ENCODE measurements at regions not wholly inside any gene's neighbourhood (a gene's known extent, or its start where the extent isn't known, plus 50 kb on each side); places are given as distances from the start of the nearest gene placed in this dataset.

- no peak for DNase-seq
- H3K4me3 ChIP-seq (ENCODE audit: low read depth, low read length), result no peak overlapping the region
- TF ChIP-seq, protein P1, sequence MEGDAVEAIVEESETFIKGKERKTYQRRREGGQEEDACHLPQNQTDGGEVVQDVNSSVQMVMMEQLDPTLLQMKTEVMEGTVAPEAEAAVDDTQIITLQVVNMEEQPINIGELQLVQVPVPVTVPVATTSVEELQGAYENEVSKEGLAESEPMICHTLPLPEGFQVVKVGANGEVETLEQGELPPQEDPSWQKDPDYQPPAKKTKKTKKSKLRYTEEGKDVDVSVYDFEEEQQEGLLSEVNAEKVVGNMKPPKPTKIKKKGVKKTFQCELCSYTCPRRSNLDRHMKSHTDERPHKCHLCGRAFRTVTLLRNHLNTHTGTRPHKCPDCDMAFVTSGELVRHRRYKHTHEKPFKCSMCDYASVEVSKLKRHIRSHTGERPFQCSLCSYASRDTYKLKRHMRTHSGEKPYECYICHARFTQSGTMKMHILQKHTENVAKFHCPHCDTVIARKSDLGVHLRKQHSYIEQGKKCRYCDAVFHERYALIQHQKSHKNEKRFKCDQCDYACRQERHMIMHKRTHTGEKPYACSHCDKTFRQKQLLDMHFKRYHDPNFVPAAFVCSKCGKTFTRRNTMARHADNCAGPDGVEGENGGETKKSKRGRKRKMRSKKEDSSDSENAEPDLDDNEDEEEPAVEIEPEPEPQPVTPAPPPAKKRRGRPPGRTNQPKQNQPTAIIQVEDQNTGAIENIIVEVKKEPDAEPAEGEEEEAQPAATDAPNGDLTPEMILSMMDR (IDR thresholded peaks at IDR 0.05; ENCODE audit: low read depth, low read length), result no peak
These were observed 75.5 kb upstream of the CTAGE1 start for GRCh38 chr18:22493255-22493654.

GRCh38 chr18:22493940-22494339 lies 76.2 kb upstream of the CTAGE1 start:
- TF ChIP-seq, protein P1 (IDR thresholded peaks at IDR 0.05; ENCODE audit: low read depth, low read length), result no peak
- no peak for DNase-seq
- no peaks in the 10 kb centered on the region for H3K27me3 ChIP-seq
- no peaks in the 10 kb centered on the region for H3K4me1 ChIP-seq
- no peaks in the 10 kb centered on the region for H3K9me3 ChIP-seq
- H3K4me3 ChIP-seq (ENCODE audit: low read depth, low read length), result no peak overlapping the region
- no peaks in the 10 kb centered on the region for H3K36me3 ChIP-seq

More at GRCh38 chr18:22493255-22493654, 75.5 kb upstream of the CTAGE1 start:
- Histone ChIP-seq H3K4me1 (no peaks in the 10 kb centered on the region), H3K27me3 (no peaks in the 10 kb centered on the region), H3K9me3 (no peaks in the 10 kb centered on the region), H3K36me3 (no peaks in the 10 kb centered on the region)

DNA sequence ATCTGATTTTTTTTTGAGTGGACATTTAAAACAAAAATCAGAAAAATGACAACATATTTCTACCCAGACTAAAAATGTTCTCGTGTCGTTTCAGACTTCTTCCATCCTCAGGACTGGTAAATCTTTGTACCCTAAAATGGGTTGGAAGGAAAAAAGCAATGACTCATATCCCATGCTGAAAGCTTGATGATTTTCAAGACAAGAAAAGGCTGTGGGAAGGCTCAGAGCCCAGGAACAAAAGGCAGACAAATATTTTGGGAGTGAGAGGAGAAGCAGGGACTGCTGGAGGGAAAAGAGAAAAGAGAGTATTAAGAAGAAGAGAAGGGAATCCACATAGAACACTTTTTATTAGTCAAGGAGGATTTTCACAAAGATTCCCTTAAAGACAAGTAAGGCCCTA lies 77.1 kb upstream of the CTAGE1 start:
- no peak for DNase-seq
- TF ChIP-seq, protein P1 (IDR thresholded peaks at IDR 0.05; ENCODE audit: low read depth, low read length), result no peak
- H3K27me3 ChIP-seq, result no peaks in the 10 kb centered on the region

GRCh38 chr18:22499421-22499820 lies 81.7 kb upstream of the CTAGE1 start:
- Histone ChIP-seq H3K27me3 (no peaks in the 10 kb centered on the region), H3K36me3 (no peaks in the 10 kb centered on the region), H3K4me1 (no peaks in the 10 kb centered on the region), H3K9me3 (no peaks in the 10 kb centered on the region), H3K4me3 (ENCODE audit: low read depth, low read length) (no peak overlapping the region)
- no peak for DNase-seq
- TF ChIP-seq, protein P1 (IDR thresholded peaks at IDR 0.05; ENCODE audit: low read depth, low read length), result no peak

More for the DNA sequence above, 77.1 kb upstream of the CTAGE1 start:
- Histone ChIP-seq H3K4me1 (no peaks in the 10 kb centered on the region), H3K36me3 (no peaks in the 10 kb centered on the region), H3K4me3 (ENCODE audit: low read depth, low read length) (no peak overlapping the region), H3K9me3 (no peaks in the 10 kb centered on the region)

DNA sequence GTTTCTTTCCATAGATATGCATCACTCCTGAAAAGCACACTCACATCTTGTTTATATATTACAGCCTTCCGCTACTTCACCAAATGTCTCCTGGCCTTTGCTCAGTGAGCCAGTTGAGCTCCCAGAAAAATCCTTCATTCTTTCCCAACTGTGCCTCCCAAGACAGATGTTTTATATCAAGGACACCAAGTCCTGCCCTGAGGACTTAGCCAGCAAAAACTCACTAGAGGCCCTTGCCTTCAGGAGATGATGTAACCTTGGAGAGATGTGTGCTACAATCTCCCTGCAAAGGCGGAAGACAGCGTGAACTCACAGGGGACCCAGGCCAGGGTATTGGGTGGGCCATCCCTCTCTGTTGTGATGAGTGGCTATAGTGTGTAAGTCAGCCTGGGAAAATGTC lies 86.1 kb upstream of the CTAGE1 start:
- Histone ChIP-seq H3K27me3 (no peaks in the 10 kb centered on the region), H3K4me3 (ENCODE audit: low read depth, low read length) (no peak overlapping the region), H3K36me3 (no peaks in the 10 kb centered on the region), H3K9me3 (no peaks in the 10 kb centered on the region), H3K4me1 (no peaks in the 10 kb centered on the region)
- DNase-seq, result no peak
- TF ChIP-seq, protein P1 (IDR thresholded peaks at IDR 0.05; ENCODE audit: low read depth, low read length), result no peak

DNA sequence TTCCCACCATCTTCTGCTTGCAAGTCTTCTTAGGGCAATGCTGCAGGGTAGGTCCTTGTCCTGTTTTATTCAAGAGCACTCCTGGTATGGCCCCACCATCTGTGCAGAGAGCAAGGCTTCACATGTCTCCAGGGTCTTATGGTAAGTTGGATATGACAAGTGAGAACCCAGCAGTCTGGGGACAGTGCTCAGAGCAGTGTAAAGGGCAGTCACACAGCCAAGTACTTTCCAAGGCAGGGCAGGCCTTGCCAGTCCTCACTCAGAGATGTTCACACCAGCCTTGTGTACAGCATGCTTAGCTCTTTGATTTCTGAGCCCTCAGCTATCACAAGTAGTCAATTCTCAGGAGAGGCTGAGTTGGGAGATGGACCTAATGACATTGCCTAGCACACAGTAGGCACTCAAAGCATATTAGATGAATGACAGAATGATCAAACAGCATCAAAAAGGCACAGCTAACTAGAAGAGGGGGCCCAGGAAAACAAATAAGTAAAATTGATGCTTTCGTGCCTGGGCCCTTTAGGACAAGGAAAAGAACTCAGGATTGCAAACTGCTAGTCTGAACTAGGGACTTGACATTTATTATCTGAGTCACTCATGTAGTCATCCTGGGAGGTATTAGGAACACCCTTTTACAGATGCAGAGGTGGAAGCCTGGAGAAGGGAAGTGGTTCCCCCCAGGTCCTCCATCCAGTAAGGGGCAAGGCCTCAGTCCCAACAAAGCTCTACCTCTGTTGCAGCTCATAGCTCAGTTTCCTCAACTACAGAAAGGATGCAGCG lies 86.7 kb upstream of the CTAGE1 start:
- H3K27me3 ChIP-seq, result no peaks in the 10 kb centered on the region
- no peak for DNase-seq
- TF ChIP-seq, protein P1 (IDR thresholded peaks at IDR 0.05; ENCODE audit: low read depth, low read length), result no peak
- H3K4me1 ChIP-seq, result no peaks in the 10 kb centered on the region
- H3K4me3 ChIP-seq (ENCODE audit: low read depth, low read length), result no peak overlapping the region
- H3K36me3 ChIP-seq, result no peaks in the 10 kb centered on the region
- H3K9me3 ChIP-seq, result no peaks in the 10 kb centered on the region

All from BE2C (cell line).